ENCODE measurements at regions not wholly inside any gene's neighbourhood (a gene's known extent, or its start where the extent isn't known, plus 50 kb on each side); places are given as distances from the start of the nearest gene placed in this dataset.

DNA sequence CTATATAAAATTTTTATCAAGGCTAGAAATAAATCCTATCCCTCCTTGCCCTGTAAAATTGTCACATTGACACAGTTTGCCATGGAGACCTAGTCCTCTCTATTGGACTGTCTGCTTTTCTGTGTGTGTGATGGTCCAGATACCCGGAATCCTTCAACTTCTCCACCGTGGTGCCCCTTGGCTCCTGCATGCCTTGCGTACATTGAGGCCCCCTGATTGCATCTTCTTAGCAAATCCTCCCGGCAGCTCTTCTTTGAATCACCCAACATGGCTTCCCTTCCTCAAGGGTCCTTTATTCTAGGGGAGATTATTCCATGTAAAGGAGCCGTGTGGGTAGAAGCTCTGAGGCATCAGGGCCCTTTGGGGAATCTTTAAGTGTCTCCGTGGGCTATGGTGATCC is 219.5 kb downstream of the CDC5L start:
- no peak for TF ChIP-seq JUND (IDR thresholded peaks at IDR 0.05; ENCODE audit: low read depth)

DNA sequence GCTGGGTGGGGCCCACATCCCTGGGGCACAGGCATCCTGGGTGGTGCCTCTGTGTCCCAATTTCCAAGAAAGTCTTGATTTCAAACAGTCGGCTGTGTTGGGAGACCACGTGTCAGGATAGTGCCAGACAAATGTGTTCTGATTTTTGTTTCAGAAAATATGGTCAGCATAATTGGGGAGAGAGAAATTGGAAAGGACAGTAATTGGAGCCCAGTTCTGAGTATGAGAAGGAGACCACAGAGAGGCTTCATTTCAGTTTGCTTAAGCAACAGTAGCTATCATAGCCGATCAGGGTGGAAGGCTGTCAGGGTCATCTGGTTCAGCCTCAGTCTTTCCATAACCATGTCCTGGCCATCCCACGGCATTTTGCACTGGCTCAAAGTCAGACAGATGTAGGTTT is 220.7 kb downstream of the CDC5L start:
- no peak for TF ChIP-seq JUND (IDR thresholded peaks at IDR 0.05; ENCODE audit: low read depth)
- in situ Hi-C loops (cut with HindIII; ENCODE audit: low pct_unique_long_range_greater_than_20kb, low sequenced_read_pairs): no loop called here
- no peak for DNase-seq (ENCODE audit: low read depth in 1 of 2, low spot score in 1 of 2)

More for the DNA sequence above, 219.5 kb downstream of the CDC5L start:
- in situ Hi-C loops (cut with HindIII; ENCODE audit: low pct_unique_long_range_greater_than_20kb, low sequenced_read_pairs): no loop called here
- no peak for DNase-seq (ENCODE audit: low read depth in 1 of 2, low spot score in 1 of 2)

DNA sequence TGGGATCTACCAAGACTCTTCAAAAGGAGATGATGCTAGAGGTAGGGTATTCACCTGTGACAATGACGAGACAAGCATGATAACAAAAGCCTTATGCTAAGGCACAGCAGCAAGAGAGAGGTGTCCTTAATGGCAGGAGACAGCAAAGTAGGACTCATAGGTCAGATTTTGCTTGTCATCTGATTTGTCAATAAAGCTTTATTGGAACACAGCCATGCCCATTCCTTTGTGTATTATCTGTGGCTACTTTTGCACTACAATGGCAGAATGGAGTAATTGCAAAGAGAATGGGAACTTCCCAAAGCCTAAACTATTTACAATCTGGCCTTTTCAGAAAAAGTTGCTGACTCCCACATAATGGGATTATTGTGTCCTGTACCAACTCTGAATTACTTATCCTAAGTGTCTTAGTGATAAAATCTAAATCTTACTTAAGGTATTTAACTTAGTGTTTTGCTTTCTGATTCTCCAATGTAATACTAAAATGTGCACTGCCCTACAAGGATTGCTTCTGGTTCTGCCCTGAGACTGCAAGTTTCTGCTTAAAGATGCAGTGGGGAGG is 221.6 kb downstream of the CDC5L start:
- in situ Hi-C loops (cut with HindIII; ENCODE audit: low pct_unique_long_range_greater_than_20kb, low sequenced_read_pairs): no loop called here
- no peak for DNase-seq (ENCODE audit: low read depth in 1 of 2, low spot score in 1 of 2)
- no peak for TF ChIP-seq JUND (IDR thresholded peaks at IDR 0.05; ENCODE audit: low read depth)

DNA sequence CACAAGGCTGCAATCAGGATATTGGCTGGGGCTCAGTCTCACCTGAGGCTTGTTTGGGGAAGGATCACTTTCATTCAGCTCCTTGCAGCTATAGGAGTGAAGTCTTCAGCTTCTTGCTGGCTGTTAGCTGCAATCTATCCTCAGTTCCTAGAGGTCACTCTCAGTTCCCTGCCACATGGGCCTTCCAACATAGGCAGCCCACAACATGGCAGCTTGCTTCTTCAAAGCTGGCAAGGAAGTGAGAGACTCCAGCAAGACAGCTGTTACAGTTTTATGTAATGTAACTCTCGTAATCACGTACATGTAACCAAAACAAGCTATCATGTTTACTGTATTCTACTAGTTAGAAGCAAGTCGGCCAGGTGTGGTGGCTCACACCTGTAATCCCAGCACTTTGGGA is 226.9 kb downstream of the CDC5L start:
- in situ Hi-C loops (cut with HindIII; ENCODE audit: low pct_unique_long_range_greater_than_20kb, low sequenced_read_pairs): no loop called here
- TF ChIP-seq JUND (IDR thresholded peaks at IDR 0.05; ENCODE audit: low read depth): no peak
- no peak for DNase-seq (ENCODE audit: low read depth in 1 of 2, low spot score in 1 of 2)

DNA sequence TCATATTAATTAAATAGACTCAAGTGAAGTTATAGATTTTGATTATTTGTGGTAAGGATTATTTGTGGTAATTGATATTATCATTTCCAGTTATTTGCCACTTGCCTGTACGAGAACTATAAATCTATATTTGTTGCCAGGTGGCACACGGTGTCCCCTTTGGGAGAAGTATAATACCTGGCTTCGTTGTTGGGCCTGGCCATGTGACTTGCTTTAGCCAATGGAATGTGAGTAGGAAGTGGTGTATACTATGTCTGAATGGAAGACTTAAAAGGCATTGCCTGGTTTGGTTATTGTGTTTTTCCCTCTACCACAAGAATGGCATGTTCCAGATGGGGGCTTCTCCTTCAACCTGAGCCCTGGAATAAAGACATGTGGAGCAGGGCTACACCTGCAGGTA is 228.1 kb downstream of the CDC5L start:
- TF ChIP-seq JUND (IDR thresholded peaks at IDR 0.05; ENCODE audit: low read depth): no peak
- in situ Hi-C loops (cut with HindIII; ENCODE audit: low pct_unique_long_range_greater_than_20kb, low sequenced_read_pairs): no loop called here
- DNase-seq (ENCODE audit: low read depth in 1 of 2, low spot score in 1 of 2): no peak

DNA sequence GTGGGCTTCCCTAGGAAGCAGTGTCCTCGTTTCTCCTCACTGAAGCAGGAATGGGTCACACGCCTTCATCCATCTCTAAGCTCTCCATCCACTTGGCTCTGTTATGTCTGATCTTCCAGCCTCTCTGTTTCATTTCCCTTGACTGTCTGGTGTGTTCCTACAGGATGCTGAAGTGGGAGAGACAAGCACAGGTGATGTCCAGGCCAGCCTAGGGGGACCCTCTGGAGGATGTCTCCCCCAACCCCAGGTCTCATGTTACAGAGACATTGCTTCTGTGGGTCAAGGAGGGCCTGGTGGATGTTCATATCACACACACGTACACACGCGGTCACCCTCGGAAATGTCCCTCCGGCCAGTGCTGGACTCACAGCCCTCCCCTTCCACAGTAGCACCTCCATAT is 229.9 kb downstream of the CDC5L start:
- no peak for DNase-seq (ENCODE audit: low read depth in 1 of 2, low spot score in 1 of 2)
- in situ Hi-C loops (cut with HindIII; ENCODE audit: low pct_unique_long_range_greater_than_20kb, low sequenced_read_pairs): no loop called here
- TF ChIP-seq JUND (IDR thresholded peaks at IDR 0.05; ENCODE audit: low read depth): no peak

DNA sequence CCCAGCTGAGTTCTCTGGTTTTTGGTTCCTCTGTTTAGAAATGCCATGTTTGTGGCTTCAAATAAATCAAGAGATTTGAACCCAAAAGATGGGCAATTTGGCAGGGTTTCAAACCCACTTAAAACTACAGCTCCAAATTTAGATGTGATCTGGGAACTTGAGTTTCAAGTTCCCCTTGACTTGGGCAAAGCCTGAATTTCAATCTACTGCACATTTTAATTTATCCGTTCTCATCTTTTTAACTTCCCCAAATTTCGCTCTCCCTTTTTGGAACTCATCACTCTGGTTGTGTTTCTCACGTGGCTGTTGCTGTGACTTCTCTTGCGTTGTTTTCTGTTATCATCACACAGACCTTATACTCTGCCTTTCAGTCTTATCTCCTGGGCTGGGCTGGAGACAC is 230.9 kb downstream of the CDC5L start:
- no peak for TF ChIP-seq JUND (IDR thresholded peaks at IDR 0.05; ENCODE audit: low read depth)
- in situ Hi-C loops (cut with HindIII; ENCODE audit: low pct_unique_long_range_greater_than_20kb, low sequenced_read_pairs): no loop called here
- DNase-seq (ENCODE audit: low read depth in 1 of 2, low spot score in 1 of 2): no peak

DNA sequence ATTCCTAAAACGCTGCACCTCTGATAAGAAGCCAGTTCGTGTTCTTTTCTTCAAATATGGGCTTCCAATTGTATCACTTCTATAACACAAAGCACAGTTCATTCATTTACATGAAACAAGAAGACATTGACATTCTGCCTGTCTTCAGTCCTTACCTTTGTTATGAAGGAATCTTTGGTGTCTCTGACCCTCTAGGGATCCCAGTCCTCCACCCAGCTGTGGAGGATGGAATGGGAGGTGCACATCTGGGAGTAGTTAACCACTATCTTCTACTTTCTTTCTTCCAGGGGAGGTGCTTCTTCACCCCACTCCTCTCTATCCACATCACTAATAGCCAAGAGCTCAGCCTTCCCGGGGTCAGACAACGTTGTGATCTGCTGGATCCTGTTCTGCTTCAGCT is 233.4 kb downstream of the CDC5L start:
- DNase-seq (ENCODE audit: low read depth in 1 of 2, low spot score in 1 of 2): no peak
- TF ChIP-seq JUND (IDR thresholded peaks at IDR 0.05; ENCODE audit: low read depth): no peak
- in situ Hi-C loops (cut with HindIII; ENCODE audit: low pct_unique_long_range_greater_than_20kb, low sequenced_read_pairs): no loop called here

DNA sequence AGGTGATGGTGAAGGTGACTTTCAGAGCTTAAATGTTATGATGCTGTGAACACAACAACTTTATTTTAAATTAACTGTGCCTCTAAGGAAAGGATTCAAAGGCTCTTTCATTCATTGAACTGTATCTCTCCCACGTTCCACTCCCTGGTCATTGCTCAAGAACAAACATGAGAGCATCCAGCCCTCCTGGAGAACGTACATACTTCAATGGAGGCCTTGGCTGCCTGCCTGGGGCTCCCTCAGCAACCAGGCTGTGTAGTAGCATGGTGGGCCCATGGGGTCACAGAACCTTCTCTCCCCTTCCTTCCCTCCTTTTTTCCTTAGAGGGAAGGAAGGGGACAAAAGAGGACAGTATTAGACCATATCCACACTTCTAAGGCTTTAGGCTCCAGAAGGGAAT is 234.3 kb downstream of the CDC5L start:
- TF ChIP-seq JUND (IDR thresholded peaks at IDR 0.05; ENCODE audit: low read depth): no peak
- in situ Hi-C loops (cut with HindIII; ENCODE audit: low pct_unique_long_range_greater_than_20kb, low sequenced_read_pairs): no loop called here
- no peak for DNase-seq (ENCODE audit: low read depth in 1 of 2, low spot score in 1 of 2)

DNA sequence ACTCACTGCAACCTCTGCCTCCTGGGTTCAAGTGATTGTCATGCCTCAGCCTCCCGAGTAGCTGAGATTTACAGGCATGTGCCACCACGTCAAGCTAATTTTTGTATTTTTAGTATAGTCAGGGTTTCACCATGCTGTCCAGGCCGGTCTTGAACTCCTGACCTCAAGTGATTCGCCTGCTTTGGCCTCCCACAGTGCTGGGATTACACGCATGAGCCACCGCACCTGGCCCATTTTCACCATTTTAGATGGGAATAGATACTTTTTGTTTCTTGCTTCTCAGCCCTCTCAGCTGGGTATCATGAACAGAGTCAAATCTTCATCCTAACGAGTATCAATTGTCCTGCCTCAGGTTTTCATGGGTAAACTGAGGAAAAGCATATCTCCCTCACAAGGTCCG is 235.0 kb downstream of the CDC5L start:
- in situ Hi-C loops (cut with HindIII; ENCODE audit: low pct_unique_long_range_greater_than_20kb, low sequenced_read_pairs): no loop called here
- no peak for TF ChIP-seq JUND (IDR thresholded peaks at IDR 0.05; ENCODE audit: low read depth)
- no peak for DNase-seq (ENCODE audit: low read depth in 1 of 2, low spot score in 1 of 2)

DNA sequence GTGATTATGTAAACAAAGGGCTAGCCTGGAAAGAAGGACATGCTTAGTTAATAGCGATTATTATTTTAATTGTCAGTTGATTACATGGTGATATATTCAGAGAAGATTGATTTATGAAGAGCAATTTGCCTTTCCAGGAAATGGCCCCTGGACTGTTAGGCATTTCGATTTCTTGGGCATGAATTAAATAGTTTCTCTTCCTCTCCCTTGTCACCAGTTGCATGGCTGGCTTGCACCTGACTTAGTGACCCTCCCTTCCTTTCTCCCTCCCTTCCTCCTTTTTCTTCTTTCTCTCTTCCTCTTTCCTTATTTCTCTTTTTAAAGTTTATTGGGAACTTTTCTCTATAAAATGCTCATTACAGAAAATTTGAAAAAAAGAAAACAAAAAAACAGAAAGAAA is 235.4 kb downstream of the CDC5L start:
- TF ChIP-seq JUND (IDR thresholded peaks at IDR 0.05; ENCODE audit: low read depth): no peak
- in situ Hi-C loops (cut with HindIII; ENCODE audit: low pct_unique_long_range_greater_than_20kb, low sequenced_read_pairs): no loop called here

DNA sequence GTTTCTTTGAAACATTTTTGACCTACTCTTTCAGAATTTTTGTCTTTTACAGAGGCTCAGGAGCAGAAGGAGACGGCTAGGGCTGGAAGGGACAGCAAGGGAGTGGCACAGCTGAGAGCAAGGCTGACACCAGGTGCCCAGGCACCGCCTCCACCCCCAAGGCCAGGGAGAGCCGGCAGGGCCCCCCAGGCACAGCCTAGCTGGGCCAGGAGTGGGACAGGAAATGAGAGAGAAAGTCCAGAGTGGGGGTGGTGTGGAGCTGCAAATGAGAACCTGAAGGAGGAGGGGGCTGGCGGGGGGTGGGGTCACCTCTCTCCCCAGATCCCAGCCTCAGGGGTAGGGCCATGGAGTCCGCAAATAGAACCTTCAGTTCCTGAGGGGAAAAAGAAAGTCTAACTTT is 236.7 kb downstream of the CDC5L start:
- in situ Hi-C loops (cut with HindIII; ENCODE audit: low pct_unique_long_range_greater_than_20kb, low sequenced_read_pairs): no loop called here
- DNase-seq (ENCODE audit: low read depth in 1 of 2, low spot score in 1 of 2): no peak
- TF ChIP-seq JUND (IDR thresholded peaks at IDR 0.05; ENCODE audit: low read depth): no peak

More for the DNA sequence above, 235.4 kb downstream of the CDC5L start:
- no peak for DNase-seq (ENCODE audit: low read depth in 1 of 2, low spot score in 1 of 2)

DNA sequence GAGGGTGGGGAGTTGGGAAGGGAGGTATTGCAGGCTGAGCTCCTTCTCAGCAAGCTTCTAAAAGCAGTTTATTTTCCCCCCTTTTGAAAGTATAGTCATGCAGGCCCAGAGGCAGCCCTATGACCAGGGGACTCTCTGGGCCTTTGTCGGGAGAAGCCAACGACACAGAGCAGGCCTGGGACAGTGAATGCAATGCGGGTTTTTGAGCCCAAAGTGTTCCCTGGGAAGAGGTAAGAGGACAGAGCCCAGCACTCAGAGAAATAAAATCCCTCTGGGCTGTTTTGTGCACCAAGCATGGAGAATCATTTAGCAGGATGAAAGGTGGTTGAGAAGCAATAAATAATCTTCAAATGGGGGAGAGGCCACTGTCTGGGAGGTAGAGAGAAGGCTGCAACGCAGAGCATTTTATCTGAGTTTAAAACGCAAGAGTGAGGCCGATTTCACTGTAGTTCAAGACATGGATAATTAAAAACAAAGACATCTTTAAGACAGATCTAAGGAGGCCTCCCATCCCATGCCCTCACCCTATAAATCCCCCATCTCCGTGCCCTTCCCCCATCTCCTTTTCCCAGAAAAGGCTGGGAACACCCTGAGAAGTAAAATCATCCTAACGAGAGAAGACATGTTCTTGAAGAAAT is 237.5 kb downstream of the CDC5L start:
- in situ Hi-C loops (cut with HindIII; ENCODE audit: low pct_unique_long_range_greater_than_20kb, low sequenced_read_pairs): no loop called here
- no peak for TF ChIP-seq JUND (IDR thresholded peaks at IDR 0.05; ENCODE audit: low read depth)
- no peak for DNase-seq (ENCODE audit: low read depth in 1 of 2, low spot score in 1 of 2)

DNA sequence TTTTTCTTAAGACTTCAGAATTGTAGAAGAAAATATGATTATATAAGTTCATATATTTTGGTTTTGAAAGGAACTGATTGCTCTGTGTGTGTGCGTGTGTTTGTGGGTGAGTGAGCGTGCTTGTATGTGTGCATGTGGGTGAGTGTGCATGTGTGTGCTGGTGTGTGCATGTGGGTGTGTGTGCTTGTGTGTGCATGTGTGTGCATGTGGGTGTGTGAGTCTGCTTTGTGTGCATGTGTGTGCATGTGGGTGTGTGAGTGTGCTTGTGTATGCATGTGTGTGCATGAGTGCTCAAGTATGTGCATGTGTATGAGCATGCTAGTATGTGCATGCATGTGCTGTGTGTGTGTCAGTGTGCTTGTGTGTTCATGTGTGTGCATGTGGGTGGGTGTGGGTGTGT is 238.5 kb downstream of the CDC5L start:
- in situ Hi-C loops (cut with HindIII; ENCODE audit: low pct_unique_long_range_greater_than_20kb, low sequenced_read_pairs): no loop called here
- TF ChIP-seq JUND (IDR thresholded peaks at IDR 0.05; ENCODE audit: low read depth): no peak
- DNase-seq (ENCODE audit: low read depth in 1 of 2, low spot score in 1 of 2): no peak

All from T47D (cell line).